SU-DHL-6 (cell line): ENCODE measurements at regions not wholly inside any gene's neighbourhood (a gene's known extent, or its start where the extent isn't known, plus 50 kb on each side); places are given as distances from the start of the nearest gene placed in this dataset.

Source experiments
- CTCF ChIP-seq: fragments of 200-600 bp; sonication (generic); IDR thresholded peaks from one replicate; pipeline ENCODE4 v1.5.1; 2017; ENCODE audit warnings: antibody characterized with exemption, mild to moderate bottlenecking, low read length, moderate library complexity; ENCODE audit not compliant: insufficient read depth, poor library complexity, severe bottlenecking
- EZH2phosphoT487 ChIP-seq: fragments of 200-600 bp; sonication (generic), shearing (Covaris generic); conservative IDR thresholded peaks from 2 replicates; pipeline ENCODE4 v1.6.1; 2018; ENCODE audit warnings: mild to moderate bottlenecking, antibody characterized with exemption, low read length, moderate library complexity, mixed read lengths

- TF ChIP-seq CTCF (no peak), EZH2phosphoT487 (no peak)
Observed at GRCh38 chr10:30738416-30738815, 108.9 kb upstream of the LYZL2 start.
